Mesendoderm (in vitro differentiated cells): ENCODE measurements at regions not wholly inside any gene's neighbourhood (a gene's known extent, or its start where the extent isn't known, plus 50 kb on each side); places are given as distances from the start of the nearest gene placed in this dataset.

Source experiments
- DNase-seq: peaks from one replicate; pipeline ENCODE4 v3.0.0; 2013
- H2AK5ac ChIP-seq: 2 replicates; pipeline ENCODE4 v1.6.1; 2013; ENCODE audit warnings: low read length, inconsistent platforms
- H2BK120ac ChIP-seq: 2 replicates; pipeline ENCODE4 v1.6.1; 2013; ENCODE audit warnings: low read depth, mild to moderate bottlenecking, low read length, moderate library complexity, mixed read lengths
- H2BK15ac ChIP-seq: replicated peaks from 2 replicates; pipeline ENCODE4 v1.6.1; 2013; ENCODE audit warnings: low read depth, mild to moderate bottlenecking, moderate library complexity
- H2BK5ac ChIP-seq: 2 replicates; pipeline ENCODE4 v1.6.1; 2013; ENCODE audit warnings: low read length, inconsistent platforms
- H3K18ac ChIP-seq: 2 replicates; pipeline ENCODE4 v1.6.1; 2013; ENCODE audit warnings: mild to moderate bottlenecking, low read length, mixed read lengths
- H3K23ac ChIP-seq: one replicate; pipeline ENCODE4 v1.6.1; 2013; ENCODE audit warnings: low read length
- H3K27ac ChIP-seq: 2 replicates; pipeline ENCODE4 v1.5.1; 2013; ENCODE audit warnings: low read depth, mild to moderate bottlenecking, inconsistent platforms, low read length, moderate library complexity
- H3K27me3 ChIP-seq: 2 replicates; pipeline ENCODE4 v1.6.1; 2013; ENCODE audit warnings: low read length, control low read depth, mild to moderate bottlenecking, inconsistent platforms; ENCODE audit not compliant: insufficient read depth, poor library complexity
- H3K36me3 ChIP-seq: 2 replicates; pipeline ENCODE4 v1.6.1; 2013; ENCODE audit warnings: low read length, inconsistent platforms; ENCODE audit not compliant: control insufficient read depth, insufficient read depth
- H3K4ac ChIP-seq: one replicate; pipeline ENCODE4 v1.6.1; 2013; ENCODE audit warnings: low read depth, mild to moderate bottlenecking, low read length, moderate library complexity
- H3K4me1 ChIP-seq: 2 replicates; pipeline ENCODE4 v1.6.1; 2013; ENCODE audit warnings: low read depth, low read length, inconsistent platforms; ENCODE audit not compliant: control insufficient read depth
- H3K4me2 ChIP-seq: 2 replicates; pipeline ENCODE4 v1.6.1; 2013; ENCODE audit warnings: low read length
- H3K4me3 ChIP-seq: 2 replicates; pipeline ENCODE4 v1.5.1; 2013; ENCODE audit warnings: mild to moderate bottlenecking, low read length
- H3K56ac ChIP-seq: one replicate; pipeline ENCODE4 v1.6.1; 2013; ENCODE audit warnings: low read length
- H3K79me1 ChIP-seq: 2 replicates; pipeline ENCODE4 v1.6.1; 2013; ENCODE audit warnings: low read length, inconsistent platforms
- H3K79me2 ChIP-seq: 2 replicates; pipeline ENCODE4 v1.6.1; 2013; ENCODE audit warnings: mild to moderate bottlenecking, low read length; ENCODE audit not compliant: control insufficient read depth, insufficient read depth
- H3K9ac ChIP-seq: 2 replicates; pipeline ENCODE4 v1.6.1; 2013; ENCODE audit warnings: low read length, inconsistent platforms
- H4K5ac ChIP-seq: one replicate; pipeline ENCODE4 v1.6.1; 2013; ENCODE audit warnings: low read length
- H4K8ac ChIP-seq: one replicate; pipeline ENCODE4 v1.6.1; 2013; ENCODE audit warnings: low read depth, mild to moderate bottlenecking, control low read depth, low read length, moderate library complexity
- WGBS: extraction: QIAGEN DNeasy Blood & Tissue Kit; methylation state at CpG from one replicate; pipeline ENCODE4 v1.1.7; 2013; ENCODE audit warnings: low lambda C conversion rate, missing lambda C conversion rate; ENCODE audit not compliant: insufficient coverage; ENCODE audit errors: extremely low coverage; 5-methylcytosine and 5-hydroxymethylcytosine counted together

DNA sequence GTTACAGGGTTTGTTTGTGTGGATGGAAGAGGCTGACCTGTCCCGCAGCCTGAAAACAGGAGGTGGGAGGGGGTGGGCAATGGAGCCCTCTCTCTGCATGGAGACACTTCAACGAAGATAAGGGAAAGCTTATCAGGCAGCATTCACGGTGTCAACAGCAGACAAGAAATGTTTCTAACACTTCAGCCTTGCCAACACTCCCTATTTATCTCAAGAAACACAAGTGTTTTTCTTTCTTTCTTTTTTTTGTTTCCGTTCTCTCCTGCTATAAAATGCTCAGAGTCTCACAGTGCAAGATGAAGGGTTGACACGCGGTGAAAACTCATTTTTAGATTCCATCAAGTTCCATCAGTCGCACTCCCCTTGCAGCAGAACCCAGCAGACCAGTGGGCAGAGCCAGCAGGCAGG, 594.4 kb downstream of the MATN1 start:
- Histone ChIP-seq H3K4me2 (no peak overlapping the region), H2BK120ac (no peak overlapping the region), H3K56ac (no peak overlapping the region), H3K18ac (no peak overlapping the region), H3K4me3 (no peak overlapping the region), H3K27ac (no peak overlapping the region), H2AK5ac (no peak overlapping the region), H4K8ac (no peak overlapping the region), H3K9ac (no peak overlapping the region), H3K27me3 (no peaks in the 10 kb centered on the region), H3K23ac (no peak overlapping the region), H3K4me1 (peaks cover 3% of the 10 kb centered on the region), H2BK15ac (no peak overlapping the region), H3K79me1 (no peaks in the 10 kb centered on the region), H2BK5ac (no peak overlapping the region), H3K36me3 (no peaks in the 10 kb centered on the region), H4K5ac (no peak overlapping the region), H3K4ac (no peak overlapping the region), H3K79me2 (no peaks in the 10 kb centered on the region)
- peak; percentile 79 for DNase-seq
- no CpG with 5 or more reads among the region's 7 CpGs for WGBS

DNA sequence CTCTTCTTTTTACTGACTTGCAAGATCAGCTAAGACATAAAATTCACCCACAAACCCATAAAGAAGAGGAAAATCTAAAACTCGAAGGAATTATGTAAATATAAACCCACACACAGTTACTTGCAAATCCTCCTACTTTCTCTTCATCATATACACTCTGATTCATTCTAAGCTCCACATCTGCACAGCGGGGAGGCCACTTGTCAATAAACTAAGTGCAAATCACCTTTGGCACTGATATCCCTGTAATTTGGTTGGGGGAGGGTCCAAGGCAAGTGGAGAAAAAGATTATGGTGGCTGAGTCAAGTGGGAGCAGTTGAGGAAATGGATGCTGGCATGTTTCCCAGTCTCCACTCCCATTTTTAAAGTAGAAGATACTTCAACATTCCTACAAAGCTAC, 596.5 kb downstream of the MATN1 start:
- Histone ChIP-seq H4K5ac (no peak overlapping the region), H3K79me1 (no peaks in the 10 kb centered on the region), H3K56ac (no peak overlapping the region), H2BK15ac (no peak overlapping the region), H3K4me1 (peaks cover 3% of the 10 kb centered on the region), H4K8ac (no peak overlapping the region), H3K4ac (no peak overlapping the region), H2BK5ac (no peak overlapping the region), H3K36me3 (no peaks in the 10 kb centered on the region), H3K4me2 (no peak overlapping the region), H2BK120ac (no peak overlapping the region), H3K9ac (no peak overlapping the region), H3K23ac (no peak overlapping the region), H3K18ac (no peak overlapping the region), H3K27ac (no peak overlapping the region), H2AK5ac (no peak overlapping the region), H3K27me3 (no peaks in the 10 kb centered on the region), H3K4me3 (no peak overlapping the region), H3K79me2 (no peaks in the 10 kb centered on the region)
- DNase-seq: no peak
- WGBS: no CpG with 5 or more reads among the region's 2 CpGs

DNA sequence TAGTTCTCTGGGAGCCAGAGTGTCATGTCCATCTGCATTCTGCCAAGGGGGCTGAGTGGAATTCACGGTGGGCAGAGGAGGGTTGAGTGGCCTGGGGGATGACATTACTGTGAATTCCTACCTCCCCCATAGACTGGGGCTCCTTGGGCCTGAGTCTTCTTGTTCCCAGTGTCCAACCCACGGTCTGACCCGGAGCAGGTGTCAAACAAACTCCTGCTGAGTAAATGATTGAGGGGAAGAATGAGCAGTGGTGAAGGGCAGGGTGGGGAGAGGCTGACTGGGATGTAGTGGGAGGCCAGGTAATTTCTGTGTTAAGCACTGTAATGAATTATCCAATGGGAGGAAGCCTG, 597.6 kb downstream of the MATN1 start:
- H3K9ac ChIP-seq: no peak overlapping the region
- no peak overlapping the region for H3K18ac ChIP-seq
- H3K79me1 ChIP-seq: no peaks in the 10 kb centered on the region
- H3K4me3 ChIP-seq: no peak overlapping the region
- no peaks in the 10 kb centered on the region for H3K27me3 ChIP-seq
- H3K79me2 ChIP-seq: no peaks in the 10 kb centered on the region
- peaks cover 3% of the 10 kb centered on the region for H3K4me1 ChIP-seq
- no peak overlapping the region for H3K23ac ChIP-seq
- no peak overlapping the region for H4K5ac ChIP-seq
- no peak overlapping the region for H3K4me2 ChIP-seq
- no peaks in the 10 kb centered on the region for H3K36me3 ChIP-seq
- no peak overlapping the region for H2BK15ac ChIP-seq
- no peak overlapping the region for H3K27ac ChIP-seq
- H2BK5ac ChIP-seq: no peak overlapping the region
- no peak overlapping the region for H4K8ac ChIP-seq
- H3K4ac ChIP-seq: no peak overlapping the region
- H2BK120ac ChIP-seq: no peak overlapping the region
- no peak for DNase-seq
- no CpG with 5 or more reads among the region's 3 CpGs for WGBS
- no peak overlapping the region for H3K56ac ChIP-seq
- no peak overlapping the region for H2AK5ac ChIP-seq

DNA sequence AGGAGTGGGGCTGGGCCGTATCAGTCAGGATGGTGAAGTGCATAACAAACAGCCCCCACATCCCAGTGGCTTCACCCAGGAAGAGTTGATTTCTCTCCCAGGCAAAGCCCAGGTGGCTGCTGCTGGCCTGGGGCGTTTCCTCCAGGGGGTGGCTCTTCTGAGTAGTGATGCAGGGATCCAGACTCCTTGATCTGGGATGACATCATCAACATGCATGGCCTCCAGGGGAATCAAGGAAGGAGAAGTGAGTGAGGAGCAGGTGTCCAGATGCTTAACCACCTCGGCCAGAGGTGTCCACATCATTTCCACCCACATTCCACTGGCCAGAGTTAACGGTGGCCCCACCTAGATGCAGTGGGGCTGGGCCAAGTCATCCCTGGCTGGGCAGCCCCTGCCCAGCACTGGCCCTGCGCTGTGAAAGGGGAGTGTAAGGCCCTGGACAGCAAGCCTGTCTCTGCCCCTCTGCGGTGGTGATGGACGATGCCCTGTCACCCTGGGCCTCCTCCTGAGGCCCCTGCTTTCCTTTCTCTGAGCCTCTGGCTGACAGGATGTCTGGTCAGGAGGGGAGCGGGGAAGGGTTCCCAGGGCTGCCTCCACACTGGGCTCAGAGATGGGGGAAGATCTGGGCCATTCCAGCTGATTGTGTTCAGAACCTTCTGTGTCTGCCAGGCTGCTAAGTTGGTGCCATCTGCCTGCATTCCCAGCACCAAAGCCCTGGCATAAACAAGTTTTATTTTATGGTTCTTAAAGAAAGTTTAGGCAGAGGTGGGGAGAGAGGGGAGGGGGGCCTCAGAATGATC, 598.2 kb downstream of the MATN1 start:
- no peaks in the 10 kb centered on the region for H3K79me1 ChIP-seq
- H3K4me3 ChIP-seq: no peak overlapping the region
- no peak for DNase-seq
- H3K9ac ChIP-seq: no peak overlapping the region
- H3K4me2 ChIP-seq: no peak overlapping the region
- no peaks in the 10 kb centered on the region for H3K36me3 ChIP-seq
- no peak overlapping the region for H2BK120ac ChIP-seq
- no peak overlapping the region for H3K4ac ChIP-seq
- no peaks in the 10 kb centered on the region for H3K79me2 ChIP-seq
- no peaks in the 10 kb centered on the region for H3K27me3 ChIP-seq
- H2AK5ac ChIP-seq: no peak overlapping the region
- peaks cover 3% of the 10 kb centered on the region for H3K4me1 ChIP-seq
- no peak overlapping the region for H4K8ac ChIP-seq
- no peak overlapping the region for H2BK5ac ChIP-seq
- H3K27ac ChIP-seq: no peak overlapping the region
- WGBS: no CpG with 5 or more reads among the region's 8 CpGs
- H3K18ac ChIP-seq: no peak overlapping the region
- H2BK15ac ChIP-seq: no peak overlapping the region
- H4K5ac ChIP-seq: no peak overlapping the region
- H3K56ac ChIP-seq: no peak overlapping the region
- no peak overlapping the region for H3K23ac ChIP-seq

DNA sequence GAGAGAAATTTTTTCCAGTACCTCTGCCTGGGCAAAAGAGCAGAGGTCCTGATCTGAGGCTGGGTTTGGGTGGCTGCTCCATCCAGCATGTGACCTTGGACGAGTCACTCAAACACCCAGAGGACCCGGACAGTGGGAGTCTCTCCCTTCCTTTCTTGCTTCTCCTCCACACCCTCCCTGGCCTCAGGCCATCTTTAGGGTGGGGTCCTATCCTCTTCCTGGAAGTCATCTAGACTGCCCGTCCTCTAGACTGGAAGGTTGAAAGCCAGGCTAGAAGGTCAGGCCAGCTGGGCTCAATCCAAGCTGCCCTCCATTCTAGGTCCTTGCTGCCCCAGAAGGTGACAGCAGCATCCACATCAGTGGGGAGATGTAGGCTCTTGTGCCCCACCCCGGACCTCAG, 599.5 kb downstream of the MATN1 start:
- H3K18ac ChIP-seq: no peak overlapping the region
- H2BK15ac ChIP-seq: no peak overlapping the region
- H3K56ac ChIP-seq: no peak overlapping the region
- H3K79me2 ChIP-seq: no peaks in the 10 kb centered on the region
- H3K9ac ChIP-seq: no peak overlapping the region
- no CpG with 5 or more reads among the region's 4 CpGs for WGBS
- H2AK5ac ChIP-seq: no peak overlapping the region
- no peaks in the 10 kb centered on the region for H3K27me3 ChIP-seq
- no peak overlapping the region for H3K4me2 ChIP-seq
- no peak overlapping the region for H3K27ac ChIP-seq
- H3K23ac ChIP-seq: no peak overlapping the region
- no peak overlapping the region for H2BK120ac ChIP-seq
- H4K5ac ChIP-seq: no peak overlapping the region
- H2BK5ac ChIP-seq: no peak overlapping the region
- no peak overlapping the region for H3K4ac ChIP-seq
- no peaks in the 10 kb centered on the region for H3K79me1 ChIP-seq
- DNase-seq: no peak
- no peak overlapping the region for H3K4me3 ChIP-seq
- H4K8ac ChIP-seq: no peak overlapping the region
- peaks cover 3% of the 10 kb centered on the region for H3K4me1 ChIP-seq
- H3K36me3 ChIP-seq: no peaks in the 10 kb centered on the region

DNA sequence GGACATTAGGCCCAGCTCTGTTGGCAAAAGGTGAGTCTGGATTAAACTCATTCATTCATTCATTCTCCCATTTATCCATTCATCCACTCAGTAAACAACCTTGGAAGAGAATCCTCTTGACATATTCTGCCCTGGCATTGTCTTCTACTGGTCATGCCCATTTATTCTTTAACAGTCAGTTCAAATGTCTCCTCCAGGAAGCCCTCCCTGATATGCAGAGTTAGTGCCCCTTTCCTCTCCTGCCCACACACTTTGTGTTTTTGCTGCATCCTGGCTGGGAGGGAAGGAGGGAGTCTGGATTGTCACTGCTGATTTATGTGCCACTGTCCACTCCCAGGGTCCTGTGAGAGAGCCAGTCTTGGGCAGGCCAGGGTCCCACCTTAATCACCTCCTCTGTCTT, 600.3 kb downstream of the MATN1 start:
- H2BK120ac ChIP-seq: no peak overlapping the region
- no peak overlapping the region for H3K4me2 ChIP-seq
- DNase-seq: no peak
- no peaks in the 10 kb centered on the region for H3K79me1 ChIP-seq
- H3K27me3 ChIP-seq: no peaks in the 10 kb centered on the region
- H3K56ac ChIP-seq: no peak overlapping the region
- H2AK5ac ChIP-seq: no peak overlapping the region
- no peak overlapping the region for H3K4me3 ChIP-seq
- no peak overlapping the region for H4K8ac ChIP-seq
- no peak overlapping the region for H2BK5ac ChIP-seq
- H3K79me2 ChIP-seq: no peaks in the 10 kb centered on the region
- no peak overlapping the region for H3K23ac ChIP-seq
- H3K18ac ChIP-seq: no peak overlapping the region
- H2BK15ac ChIP-seq: no peak overlapping the region
- H4K5ac ChIP-seq: no peak overlapping the region
- H3K9ac ChIP-seq: no peak overlapping the region
- H3K4ac ChIP-seq: no peak overlapping the region
- no peaks in the 10 kb centered on the region for H3K36me3 ChIP-seq
- H3K27ac ChIP-seq: no peak overlapping the region
- no peaks in the 10 kb centered on the region for H3K4me1 ChIP-seq
